T-cell (primary cell): ENCODE measurements at regions not wholly inside any gene's neighbourhood (a gene's known extent, or its start where the extent isn't known, plus 50 kb on each side); places are given as distances from the start of the nearest gene placed in this dataset.
A peak's percentile ranks its signal among the peaks of the same experiment; 100 is the strongest.
"Not testable (repeated sequence)": the region's sequence is repeated elsewhere in the genome, so short reads cannot be mapped to it uniquely, and the experiment has no call there.

ENCODE experiments used
- ATAC-seq, 4 experiments: fragments of 200-7000 bp in 3 of 4; fragments of 150-1000 bp in 1 of 4; cut with Tn5 transposase; replicated peaks in 1 of 4; 1 replicate in 3 of 4; 2 replicates in 1 of 4; pipeline ENCODE4 v1.10.0; 2021; ENCODE audit warnings: moderate library complexity in 3 of 4, mild to moderate bottlenecking in 2 of 4, moderate number of reproducible peaks in 1 of 4
- CTCF ChIA-PET, 2 donors: fragments of 300-600 bp; sonication (Branson Sonifier 250); formaldehyde crosslinking; loops; one replicate each; lab custom pipeline; 2022; ENCODE audit warnings: antibody characterized with exemption in 2 of 2; lab: Charles Lee
- POLR2A ChIA-PET, 2 donors: fragments of 300-600 bp; sonication (Branson Sonifier 250); formaldehyde crosslinking; loops; one replicate each; lab custom pipeline; 2022; ENCODE audit warnings: antibody characterized with exemption in 2 of 2; lab: Charles Lee
- DNase-seq, 35 experiments: peaks; one replicate each; pipeline versions ENCODE4 v3.0.0 to v3.0.0-alpha.2; 2013 to 2023
- H3K27ac ChIP-seq: one replicate; pipeline ENCODE4 v1.5.1; 2013; ENCODE audit warnings: low read length
- H3K27me3 ChIP-seq, 2 experiments: replicated peaks in 1 of 2; 1 replicate in 1 of 2; 2 replicates in 1 of 2; pipeline versions ENCODE4 v1.6.1 to v1.7.0; 2013; ENCODE audit warnings: low read length in 1 of 2, mixed read lengths in 1 of 2; ENCODE audit not compliant: control insufficient read depth in 2 of 2, insufficient read depth in 2 of 2; ENCODE audit errors: extremely low read depth in 1 of 2
- H3K36me3 ChIP-seq, 2 donors: 1 replicate in 1 of 2; 2 replicates in 1 of 2; pipeline versions ENCODE4 v1.6.1 to v1.7.0; 2013; ENCODE audit warnings: low read length in 1 of 2; ENCODE audit not compliant: control insufficient read depth in 2 of 2, insufficient read depth in 1 of 2; ENCODE audit errors: extremely low read depth in 1 of 2
- H3K4me1 ChIP-seq, 2 experiments: 1 replicate in 1 of 2; 2 replicates in 1 of 2; pipeline versions ENCODE4 v1.6.1 to v1.7.0; 2013; ENCODE audit warnings: low read length in 2 of 2, mixed read lengths in 1 of 2; ENCODE audit not compliant: insufficient read depth in 2 of 2, control insufficient read depth in 1 of 2; ENCODE audit errors: extremely low read depth in 1 of 2
- H3K4me3 ChIP-seq, 2 donors: 1 replicate in 1 of 2; 2 replicates in 1 of 2; pipeline versions ENCODE4 v1.5.1 to v1.7.0; 2013; ENCODE audit warnings: mild to moderate bottlenecking in 2 of 2, low read length in 1 of 2, moderate library complexity in 1 of 2; ENCODE audit not compliant: control insufficient read depth in 1 of 2; ENCODE audit errors: extremely low read depth in 1 of 2
- H3K9me3 ChIP-seq: 2 replicates; pipeline ENCODE4 v1.7.0; 2013
- H3K27ac Mint-ChIP-seq, 2 donors: one replicate each; pipeline ENCODE4 v1.8.0; 2020 to 2021; ENCODE audit warnings: mild to moderate bottlenecking in 2 of 2, mixed read lengths in 2 of 2
- H3K27me3 Mint-ChIP-seq, 2 donors: one replicate each; pipeline ENCODE4 v1.8.0; 2021 to 2022; ENCODE audit warnings: mixed read lengths in 2 of 2
- H3K36me3 Mint-ChIP-seq: one replicate; pipeline ENCODE4 v1.8.0; 2021; ENCODE audit warnings: mixed read lengths
- H3K4me1 Mint-ChIP-seq, 3 donors: one replicate each; pipeline ENCODE4 v1.8.0; 2020 to 2022; ENCODE audit warnings: mixed read lengths in 3 of 3, mild to moderate bottlenecking in 1 of 3
- H3K4me3 Mint-ChIP-seq, 3 donors: one replicate each; pipeline ENCODE4 v1.8.0; 2020 to 2022; ENCODE audit warnings: mild to moderate bottlenecking in 3 of 3, mixed read lengths in 3 of 3, moderate library complexity in 3 of 3
- H3K9me3 Mint-ChIP-seq, 3 donors: one replicate each; pipeline ENCODE4 v1.8.0; 2020 to 2022; ENCODE audit warnings: mixed read lengths in 3 of 3
- WGBS: methylation state at CpG from one replicate; pipeline ENCODE4 v1.1.5; 2013; ENCODE audit warnings: missing lambda C conversion rate; ENCODE audit not compliant: insufficient coverage; 5-methylcytosine and 5-hydroxymethylcytosine counted together

GRCh38 chr9:129306318-129306973 is 128.4 kb upstream of the IER5L start:
- Mint-ChIP-seq H3K9me3 (no peaks in the 10 kb centered on the region), H3K27ac (no peak overlapping the region), H3K27me3 (peaks cover 0 to 9% of the 10 kb centered on the region in 2 donors), H3K4me3 (no peak overlapping the region), H3K36me3 (no peaks in the 10 kb centered on the region), H3K4me1 (peaks cover 5 to 9% (median 6%) of the 10 kb centered on the region in 3 donors)
- Histone ChIP-seq H3K4me3 (no peak overlapping the region), H3K9me3 (peaks cover 3% of the 10 kb centered on the region), H3K27ac (no peak overlapping the region), H3K4me1 (peaks cover 0 to 2% of the 10 kb centered on the region in 2 experiments), H3K27me3 (peaks cover 0 to 5% of the 10 kb centered on the region in 2 experiments), H3K36me3 (peaks cover 0 to 2% of the 10 kb centered on the region in 2 donors)
- CTCF ChIA-PET: no interaction called here
- POLR2A ChIA-PET: no interaction called here
- ATAC-seq (no peak), DNase-seq (peak in 2 of 35 experiments; percentile 2 to 15)
- 95% methylated on average over 7 of the region's 13 CpGs for WGBS

- Histone ChIP-seq H3K4me1 (peaks cover 0 to 2% of the 10 kb centered on the region in 2 experiments), H3K27me3 (peaks cover 0 to 12% of the 10 kb centered on the region in 2 experiments), H3K4me3 (no peak overlapping the region), H3K36me3 (peaks cover 0 to 2% of the 10 kb centered on the region in 2 donors), H3K9me3 (peaks cover 3% of the 10 kb centered on the region), H3K27ac (no peak overlapping the region)
- H3K36me3 Mint-ChIP-seq: no peaks in the 10 kb centered on the region
- CTCF ChIA-PET: no interaction called here
- H3K4me1 Mint-ChIP-seq: peaks cover 5 to 9% (median 6%) of the 10 kb centered on the region in 3 donors
- no peak for ATAC-seq
- POLR2A ChIA-PET: no interaction called here
- WGBS: 62% methylated on average over 3 of the region's 8 CpGs
- no peaks in the 10 kb centered on the region for H3K9me3 Mint-ChIP-seq
- DNase-seq: peak in 2 of 35 experiments; percentile 5 to 15
- H3K27ac Mint-ChIP-seq: no peak overlapping the region
- no peak overlapping the region for H3K4me3 Mint-ChIP-seq
- peaks cover 0 to 13% of the 10 kb centered on the region in 2 donors for H3K27me3 Mint-ChIP-seq
Observed at GRCh38 chr9:129305246-129305645, 127.2 kb upstream of the IER5L start.

GRCh38 chr9:129301941-129302340 is 123.9 kb upstream of the IER5L start:
- Histone ChIP-seq H3K9me3 (peaks cover 3% of the 10 kb centered on the region), H3K36me3 (no peaks in the 10 kb centered on the region), H3K4me1 (no peaks in the 10 kb centered on the region), H3K27me3 (peaks cover 0 to 12% of the 10 kb centered on the region in 2 experiments), H3K27ac (no peak overlapping the region), H3K4me3 (no peak overlapping the region)
- H3K4me1 Mint-ChIP-seq: peaks cover 0 to under 1% (median 0%) of the 10 kb centered on the region in 3 donors
- no peak for DNase-seq
- POLR2A ChIA-PET: no interaction called here
- CTCF ChIA-PET: no interaction called here
- no CpG with 5 or more reads among the region's 4 CpGs for WGBS
- H3K27me3 Mint-ChIP-seq: peaks cover 0 to 16% of the 10 kb centered on the region in 2 donors
- ATAC-seq: no peak
- no peaks in the 10 kb centered on the region for H3K36me3 Mint-ChIP-seq
- no peaks in the 10 kb centered on the region for H3K9me3 Mint-ChIP-seq
- H3K27ac Mint-ChIP-seq: no peak overlapping the region
- no peak overlapping the region for H3K4me3 Mint-ChIP-seq

GRCh38 chr9:129296195-129296594 is 118.1 kb upstream of the IER5L start:
- H3K36me3 Mint-ChIP-seq, H3K36me3 ChIP-seq, H3K4me3 ChIP-seq, H3K27me3 Mint-ChIP-seq, POLR2A ChIA-PET, H3K9me3 ChIP-seq, H3K27ac Mint-ChIP-seq, DNase-seq, H3K27me3 ChIP-seq, H3K9me3 Mint-ChIP-seq, H3K4me1 Mint-ChIP-seq, H3K4me1 ChIP-seq, H3K27ac ChIP-seq, H3K4me3 Mint-ChIP-seq, ATAC-seq: not testable (repeated sequence)
- CTCF ChIA-PET: interaction anchor here in 1 of 2 donors (0.6 kb wide), 1 partner anchor 80 kb away, joined by 4 read pairs; no protein-coding TSS in a partner anchor
- WGBS: 100% methylated on average over 1 of the region's 3 CpGs

- no peak for ATAC-seq
- H3K9me3 ChIP-seq: no peaks in the 10 kb centered on the region
- Mint-ChIP-seq H3K9me3 (peaks cover 0 to 5% (median 3%) of the 10 kb centered on the region in 3 donors), H3K4me3 (no peak overlapping the region), H3K27ac (no peak overlapping the region), H3K4me1 (no peaks in the 10 kb centered on the region), H3K36me3 (no peaks in the 10 kb centered on the region), H3K27me3 (no peaks in the 10 kb centered on the region)
- DNase-seq: peak in 2 of 35 experiments; percentile 4 to 13
- H3K27ac ChIP-seq: no peak overlapping the region
- H3K36me3 ChIP-seq: no peaks in the 10 kb centered on the region
- 22% methylated on average over 1 of the region's 11 CpGs for WGBS
- peaks cover 0 to 3% of the 10 kb centered on the region in 2 experiments for H3K27me3 ChIP-seq
- ChIA-PET CTCF (no interaction called here), POLR2A (no interaction called here)
- no peaks in the 10 kb centered on the region for H3K4me1 ChIP-seq
- no peak overlapping the region for H3K4me3 ChIP-seq
Observed at GRCh38 chr9:129291041-129291501, 113.0 kb upstream of the IER5L start.

GRCh38 chr9:129290606-129291005 is 112.5 kb upstream of the IER5L start:
- Histone ChIP-seq H3K4me1 (no peaks in the 10 kb centered on the region), H3K9me3 (no peaks in the 10 kb centered on the region), H3K4me3 (no peak overlapping the region), H3K27ac (no peak overlapping the region), H3K36me3 (no peaks in the 10 kb centered on the region), H3K27me3 (peaks cover 0 to 3% of the 10 kb centered on the region in 2 experiments)
- DNase-seq (peak in 1 of 35 experiments; percentile 6), ATAC-seq (no peak)
- Mint-ChIP-seq H3K27me3 (no peaks in the 10 kb centered on the region), H3K4me1 (no peaks in the 10 kb centered on the region), H3K9me3 (peaks cover 0 to 3% (median under 1%) of the 10 kb centered on the region in 3 donors), H3K4me3 (no peak overlapping the region), H3K36me3 (no peaks in the 10 kb centered on the region), H3K27ac (no peak overlapping the region)
- ChIA-PET POLR2A (no interaction called here), CTCF (interaction anchor here in 1 of 2 donors (0.6 kb wide), 1 partner anchor 41 kb away, joined by 3 read pairs; no protein-coding TSS in a partner anchor)
- WGBS: 53% methylated on average over 12 of the region's 16 CpGs
